ENCODE measurements at regions not wholly inside any gene's neighbourhood (a gene's known extent, or its start where the extent isn't known, plus 50 kb on each side); places are given as distances from the start of the nearest gene placed in this dataset.

DNA sequence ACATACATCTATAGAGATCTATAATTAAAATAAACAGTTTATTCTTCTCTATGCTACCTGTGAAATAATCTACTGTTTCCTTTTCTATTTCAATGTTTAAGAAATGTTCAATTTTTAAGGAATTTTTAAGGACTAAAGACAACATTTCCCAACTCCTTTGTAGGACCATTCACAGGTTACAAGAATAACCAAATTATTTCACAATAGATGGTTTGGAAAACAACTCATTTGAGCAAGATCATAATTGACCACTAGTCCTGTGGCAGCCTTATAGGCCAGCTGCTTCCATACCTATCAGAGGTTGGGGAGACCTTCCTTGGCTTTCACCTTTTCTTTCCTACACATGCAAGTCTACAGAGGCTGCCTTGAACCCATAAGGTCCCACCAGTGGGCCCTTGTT lies 193.7 kb downstream of the TTC39B start:
- no peaks in the 10 kb centered on the region for H3K79me2 ChIP-seq
- H3K27ac ChIP-seq, result no peak overlapping the region

DNA sequence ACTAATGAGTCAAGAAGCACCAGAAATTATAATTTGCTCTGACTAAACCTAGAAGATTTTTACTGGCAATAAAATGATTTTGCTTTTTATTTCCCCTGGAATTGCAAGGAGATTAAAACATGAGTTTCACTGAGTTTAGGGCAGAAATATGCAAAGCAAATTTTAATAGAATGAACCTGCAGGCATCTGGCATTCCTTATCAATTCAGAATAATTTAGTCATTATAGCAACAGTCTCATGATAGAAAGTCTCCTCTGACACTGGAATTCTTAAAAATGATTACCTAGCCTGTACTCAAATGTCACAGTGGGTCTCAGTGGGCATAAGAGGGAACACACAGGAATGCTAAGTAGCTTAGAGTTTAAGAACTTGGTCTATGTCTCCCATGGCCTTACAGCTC lies 195.9 kb downstream of the TTC39B start:
- no peak overlapping the region for H3K4me2 ChIP-seq
- no peaks in the 10 kb centered on the region for H3K9me2 ChIP-seq (replicated peaks; ENCODE audit: insufficient read depth)
- no peaks in the 10 kb centered on the region for H4K20me1 ChIP-seq (ENCODE audit: insufficient read depth, poor library complexity, severe bottlenecking)
- no peak overlapping the region for H2AFZ ChIP-seq
- no peak overlapping the region for H3K4me3 ChIP-seq
- no peaks in the 10 kb centered on the region for H3K27me3 ChIP-seq
- peaks cover 6% of the 10 kb centered on the region for H3K4me1 ChIP-seq (ENCODE audit: insufficient read depth)
- no peaks in the 10 kb centered on the region for H3K36me3 ChIP-seq (replicated peaks; ENCODE audit: insufficient read depth, low read depth)
- no peaks in the 10 kb centered on the region for H3K79me2 ChIP-seq
- no peak overlapping the region for H3K27ac ChIP-seq
- H3K9me3 ChIP-seq (ENCODE audit: low read depth), result peaks cover 5% of the 10 kb centered on the region
- DNase-seq (ENCODE audit: low spot score), result no peak
- no peak for TF ChIP-seq EZH2phosphoT487 (IDR thresholded peaks at IDR 0.05; ENCODE audit: low read depth, severe bottlenecking, unreplicated experiment)
- no peak for TF ChIP-seq CTCF (IDR thresholded peaks at IDR 0.05; ENCODE audit: poor library complexity)
- TF ChIP-seq EZH2 (IDR thresholded peaks at IDR 0.05; ENCODE audit: borderline replicate concordance), result no peak

More for the DNA sequence above, 193.7 kb downstream of the TTC39B start:
- Histone ChIP-seq H2AFZ (no peak overlapping the region), H3K4me2 (no peak overlapping the region), H3K4me3 (no peak overlapping the region), H3K27me3 (no peaks in the 10 kb centered on the region), H3K9me2 (replicated peaks; ENCODE audit: insufficient read depth) (no peaks in the 10 kb centered on the region), H3K36me3 (replicated peaks; ENCODE audit: insufficient read depth, low read depth) (no peaks in the 10 kb centered on the region), H3K9me3 (ENCODE audit: low read depth) (no peaks in the 10 kb centered on the region), H3K4me1 (ENCODE audit: insufficient read depth) (peaks cover 6% of the 10 kb centered on the region), H4K20me1 (ENCODE audit: insufficient read depth, poor library complexity, severe bottlenecking) (no peaks in the 10 kb centered on the region)
- no peak for TF ChIP-seq EZH2phosphoT487 (IDR thresholded peaks at IDR 0.05; ENCODE audit: low read depth, severe bottlenecking, unreplicated experiment)
- no peak for TF ChIP-seq CTCF (IDR thresholded peaks at IDR 0.05; ENCODE audit: poor library complexity)
- TF ChIP-seq EZH2 (IDR thresholded peaks at IDR 0.05; ENCODE audit: borderline replicate concordance), result no peak
- no peak for DNase-seq (ENCODE audit: low spot score)

- Histone ChIP-seq H3K4me1 (ENCODE audit: insufficient read depth) (peaks cover 17% of the 10 kb centered on the region), H4K20me1 (ENCODE audit: insufficient read depth, poor library complexity, severe bottlenecking) (no peaks in the 10 kb centered on the region), H3K9me3 (ENCODE audit: low read depth) (peaks cover 5% of the 10 kb centered on the region), H3K4me2 (no peak overlapping the region), H3K79me2 (no peaks in the 10 kb centered on the region), H3K9me2 (replicated peaks; ENCODE audit: insufficient read depth) (no peaks in the 10 kb centered on the region), H3K36me3 (replicated peaks; ENCODE audit: insufficient read depth, low read depth) (no peaks in the 10 kb centered on the region), H3K27ac (no peak overlapping the region), H3K27me3 (no peaks in the 10 kb centered on the region), H2AFZ (no peak overlapping the region), H3K4me3 (no peak overlapping the region)
- DNase-seq (ENCODE audit: low spot score), result peak; percentile 71
- WGBS (ENCODE audit: low lambda C conversion rate, missing lambda C conversion rate), result 26% methylated on average over 4 of the region's 4 CpGs
- TF ChIP-seq CTCF (IDR thresholded peaks at IDR 0.05; ENCODE audit: poor library complexity), result peak; percentile 56
- TF ChIP-seq EZH2phosphoT487 (IDR thresholded peaks at IDR 0.05; ENCODE audit: low read depth, severe bottlenecking, unreplicated experiment), result no peak
- no peak for TF ChIP-seq EZH2 (IDR thresholded peaks at IDR 0.05; ENCODE audit: borderline replicate concordance)
These were observed 194.7 kb upstream of the FREM1 start for GRCh38 chr9:15104826-15105420.

GRCh38 chr9:15103290-15103689 lies 193.1 kb upstream of the FREM1 start:
- Histone ChIP-seq H3K9me2 (replicated peaks; ENCODE audit: insufficient read depth) (no peaks in the 10 kb centered on the region), H3K79me2 (no peaks in the 10 kb centered on the region), H3K4me1 (ENCODE audit: insufficient read depth) (peaks cover 22% of the 10 kb centered on the region), H2AFZ (peak overlapping the region; percentile 17), H3K27me3 (no peaks in the 10 kb centered on the region), H3K36me3 (replicated peaks; ENCODE audit: insufficient read depth, low read depth) (no peaks in the 10 kb centered on the region), H3K4me2 (no peak overlapping the region), H3K4me3 (no peak overlapping the region), H4K20me1 (ENCODE audit: insufficient read depth, poor library complexity, severe bottlenecking) (no peaks in the 10 kb centered on the region), H3K27ac (no peak overlapping the region), H3K9me3 (ENCODE audit: low read depth) (peaks cover 5% of the 10 kb centered on the region)
- no peak for TF ChIP-seq CTCF (IDR thresholded peaks at IDR 0.05; ENCODE audit: poor library complexity)
- WGBS (ENCODE audit: low lambda C conversion rate, missing lambda C conversion rate), result 56% methylated on average over 3 of the region's 3 CpGs
- DNase-seq (ENCODE audit: low spot score), result no peak
